MM.1S (cell line): ENCODE measurements at regions not wholly inside any gene's neighbourhood (a gene's known extent, or its start where the extent isn't known, plus 50 kb on each side); places are given as distances from the start of the nearest gene placed in this dataset.

Experiments
- DNase-seq: peaks from one replicate; pipeline ENCODE4 v3.0.0-alpha.2; 2015
- H2AFZ ChIP-seq: fragments of 300-600 bp; sonication (generic); 2 replicates; pipeline ENCODE4 v1.6.0; 2016; ENCODE audit warnings: antibody characterized with exemption, low read length
- H3F3A ChIP-seq: fragments of 300-600 bp; sonication (generic); 2 replicates; pipeline ENCODE4 v1.6.1; 2016; ENCODE audit warnings: mild to moderate bottlenecking, antibody characterized with exemption, low read length, moderate library complexity, mixed read lengths; ENCODE audit not compliant: insufficient read depth
- H3K27ac ChIP-seq: fragments of 300-600 bp; sonication (generic); 2 replicates; pipeline ENCODE4 v1.5.1; 2016; ENCODE audit warnings: mild to moderate bottlenecking, low read length
- H3K27me3 ChIP-seq: fragments of 300-600 bp; sonication (generic); replicated peaks from 2 replicates; pipeline ENCODE4 v1.6.0; 2016; ENCODE audit warnings: low read length; ENCODE audit not compliant: insufficient read depth
- H3K36me3 ChIP-seq: fragments of 300-600 bp; sonication (generic); replicated peaks from 2 replicates; pipeline ENCODE4 v1.6.1; 2016; ENCODE audit warnings: mild to moderate bottlenecking, low read length, mixed read lengths; ENCODE audit not compliant: insufficient read depth
- H3K4me1 ChIP-seq: fragments of 300-600 bp; sonication (generic); 2 replicates; pipeline ENCODE4 v1.6.1; 2016; ENCODE audit warnings: low read length, mixed read lengths
- H3K4me2 ChIP-seq: fragments of 300-600 bp; sonication (generic); 2 replicates; pipeline ENCODE4 v1.6.0; 2016; ENCODE audit warnings: low read depth, low read length
- H3K4me3 ChIP-seq: fragments of 300-600 bp; sonication (generic); 2 replicates; pipeline ENCODE4 v1.5.1; 2016; ENCODE audit warnings: low read length, mixed read lengths
- H3K79me2 ChIP-seq: fragments of 300-600 bp; sonication (generic); 2 replicates; pipeline ENCODE4 v1.6.1; 2016; ENCODE audit warnings: mixed run types, low read length, mixed read lengths
- H3K9ac ChIP-seq: fragments of 300-600 bp; sonication (generic); 2 replicates; pipeline ENCODE4 v1.6.1; 2016; ENCODE audit warnings: low read length, mixed read lengths
- H3K9me2 ChIP-seq: fragments of 300-600 bp; sonication (generic); replicated peaks from 2 replicates; pipeline ENCODE4 v1.6.1; 2016; ENCODE audit warnings: mild to moderate bottlenecking, low read length, mixed read lengths; ENCODE audit not compliant: insufficient read depth
- H3K9me3 ChIP-seq: fragments of 300-600 bp; sonication (generic); replicated peaks from 2 replicates; pipeline ENCODE4 v1.6.1; 2016; ENCODE audit warnings: mild to moderate bottlenecking, low read length, mixed read lengths; ENCODE audit not compliant: insufficient read depth
- H4K20me1 ChIP-seq: fragments of 300-600 bp; sonication (generic); 2 replicates; pipeline ENCODE4 v1.6.1; 2016; ENCODE audit warnings: mild to moderate bottlenecking, low read length, moderate library complexity, mixed read lengths; ENCODE audit not compliant: insufficient read depth
- EZH2 ChIP-seq: fragments of 300-600 bp; sonication (generic); optimal IDR thresholded peaks from 2 replicates; pipeline ENCODE3; 2017; ENCODE audit warnings: low read depth, mild to moderate bottlenecking, antibody characterized with exemption, low read length, mixed read lengths
- EZH2phosphoT487 ChIP-seq: fragments of 300-600 bp; sonication (generic); IDR thresholded peaks from 2 replicates; pipeline ENCODE4 v1.6.1; 2018; ENCODE audit warnings: antibody characterized with exemption, low read length
- TF ChIP-seq, protein P1 (sequence below): fragments of 300-600 bp; sonication (generic); IDR thresholded peaks from 2 replicates; pipeline ENCODE4 v1.5.1; 2016; ENCODE audit warnings: antibody characterized with exemption, low read length, mixed read lengths

DNA sequence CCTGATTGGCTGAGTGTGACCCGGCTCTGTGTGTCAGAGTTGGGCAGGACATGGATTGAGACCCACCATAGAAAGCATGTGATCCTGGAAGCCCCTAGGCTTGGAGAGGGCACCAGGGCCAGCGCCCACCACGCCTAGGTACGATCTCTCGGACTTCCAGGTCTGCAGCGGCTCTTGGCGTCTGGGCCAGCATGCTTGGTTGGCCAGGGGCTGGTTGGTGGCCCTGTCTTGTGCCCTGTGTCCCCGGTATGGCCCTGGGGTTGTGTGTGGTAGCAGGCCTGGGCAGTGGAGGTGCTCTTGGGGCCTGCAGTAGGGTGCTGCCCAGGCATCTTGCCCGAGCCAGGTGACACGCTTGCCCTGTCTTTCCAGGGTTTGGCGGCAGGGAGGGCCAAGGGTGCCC is 210.6 kb downstream of the UBE3A start:
- H3K9me3 ChIP-seq: no peaks in the 10 kb centered on the region
- no peak overlapping the region for H2AFZ ChIP-seq
- TF ChIP-seq, protein P1, sequence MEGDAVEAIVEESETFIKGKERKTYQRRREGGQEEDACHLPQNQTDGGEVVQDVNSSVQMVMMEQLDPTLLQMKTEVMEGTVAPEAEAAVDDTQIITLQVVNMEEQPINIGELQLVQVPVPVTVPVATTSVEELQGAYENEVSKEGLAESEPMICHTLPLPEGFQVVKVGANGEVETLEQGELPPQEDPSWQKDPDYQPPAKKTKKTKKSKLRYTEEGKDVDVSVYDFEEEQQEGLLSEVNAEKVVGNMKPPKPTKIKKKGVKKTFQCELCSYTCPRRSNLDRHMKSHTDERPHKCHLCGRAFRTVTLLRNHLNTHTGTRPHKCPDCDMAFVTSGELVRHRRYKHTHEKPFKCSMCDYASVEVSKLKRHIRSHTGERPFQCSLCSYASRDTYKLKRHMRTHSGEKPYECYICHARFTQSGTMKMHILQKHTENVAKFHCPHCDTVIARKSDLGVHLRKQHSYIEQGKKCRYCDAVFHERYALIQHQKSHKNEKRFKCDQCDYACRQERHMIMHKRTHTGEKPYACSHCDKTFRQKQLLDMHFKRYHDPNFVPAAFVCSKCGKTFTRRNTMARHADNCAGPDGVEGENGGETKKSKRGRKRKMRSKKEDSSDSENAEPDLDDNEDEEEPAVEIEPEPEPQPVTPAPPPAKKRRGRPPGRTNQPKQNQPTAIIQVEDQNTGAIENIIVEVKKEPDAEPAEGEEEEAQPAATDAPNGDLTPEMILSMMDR: no peak
- TF ChIP-seq EZH2phosphoT487 (no peak), EZH2 (no peak)
- no peaks in the 10 kb centered on the region for H3K27me3 ChIP-seq
- no peaks in the 10 kb centered on the region for H4K20me1 ChIP-seq
- H3F3A ChIP-seq: no peaks in the 10 kb centered on the region
- no peaks in the 10 kb centered on the region for H3K4me1 ChIP-seq
- DNase-seq: no peak
- no peaks in the 10 kb centered on the region for H3K79me2 ChIP-seq
- H3K9ac ChIP-seq: no peak overlapping the region
- no peaks in the 10 kb centered on the region for H3K36me3 ChIP-seq
- H3K9me2 ChIP-seq: no peaks in the 10 kb centered on the region
- H3K4me3 ChIP-seq: no peak overlapping the region
- no peak overlapping the region for H3K4me2 ChIP-seq
- H3K27ac ChIP-seq: no peak overlapping the region

DNA sequence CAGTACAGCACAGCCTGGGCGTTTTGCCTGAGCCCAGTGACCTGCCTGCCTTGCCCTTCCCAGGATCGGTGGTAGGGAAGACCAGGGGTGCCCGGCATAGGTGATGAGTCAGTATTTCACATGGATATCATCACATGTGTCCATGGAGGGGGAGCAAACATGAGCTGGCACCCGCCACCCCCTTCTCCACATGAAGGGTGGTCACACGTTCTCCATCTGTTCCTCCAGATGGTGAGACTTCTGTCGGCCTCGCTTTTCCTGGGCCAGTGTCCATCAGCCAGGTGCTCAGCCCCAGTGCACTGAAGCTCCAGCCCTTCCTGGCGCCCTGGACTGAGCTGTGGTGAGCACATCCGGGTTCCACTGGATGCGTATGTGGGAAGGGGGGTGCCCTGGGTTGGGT is 208.4 kb downstream of the UBE3A start:
- Histone ChIP-seq H3K4me2 (no peak overlapping the region), H3K9ac (no peak overlapping the region), H3F3A (no peaks in the 10 kb centered on the region), H3K79me2 (no peaks in the 10 kb centered on the region), H2AFZ (no peak overlapping the region), H3K27ac (no peak overlapping the region), H3K9me3 (no peaks in the 10 kb centered on the region), H3K27me3 (no peaks in the 10 kb centered on the region), H3K4me3 (no peak overlapping the region), H3K36me3 (no peaks in the 10 kb centered on the region), H4K20me1 (no peaks in the 10 kb centered on the region), H3K9me2 (no peaks in the 10 kb centered on the region), H3K4me1 (no peaks in the 10 kb centered on the region)
- no peak for DNase-seq
- TF ChIP-seq EZH2phosphoT487: no peak
- TF ChIP-seq, protein P1: no peak
- TF ChIP-seq EZH2: no peak

DNA sequence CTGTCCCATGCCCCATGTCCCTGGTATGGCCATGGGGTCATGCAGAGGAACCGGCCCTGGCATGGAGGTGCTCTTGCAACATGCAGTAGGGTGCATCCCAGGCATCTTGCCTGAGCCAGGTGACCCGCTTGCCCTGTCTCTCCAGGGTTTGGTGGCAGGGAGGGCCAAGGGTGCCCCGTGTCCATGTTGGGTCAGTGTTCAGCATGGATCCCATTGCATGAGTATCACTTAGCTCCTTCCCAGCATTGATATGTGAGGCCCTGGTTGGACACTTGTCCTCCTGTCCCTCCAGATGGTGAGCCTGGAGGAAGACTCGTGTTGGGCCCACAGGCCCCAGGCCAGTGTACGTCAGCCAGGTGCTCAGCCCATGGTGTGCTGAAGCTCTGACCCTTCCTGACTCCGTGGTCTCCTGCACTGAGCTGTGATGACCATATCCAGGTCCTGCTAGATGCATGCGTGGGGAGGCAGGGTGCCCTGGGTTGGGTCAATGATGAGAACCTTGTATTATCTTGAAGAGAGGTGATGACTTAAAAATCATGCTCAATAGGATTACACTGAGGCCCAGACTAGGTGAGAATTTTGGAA is 205.0 kb downstream of the UBE3A start:
- no peak overlapping the region for H3K27ac ChIP-seq
- no peak overlapping the region for H3K9ac ChIP-seq
- no peaks in the 10 kb centered on the region for H3K4me1 ChIP-seq
- no peaks in the 10 kb centered on the region for H3K79me2 ChIP-seq
- H3K9me2 ChIP-seq: no peaks in the 10 kb centered on the region
- H3K4me2 ChIP-seq: no peak overlapping the region
- H3K27me3 ChIP-seq: no peaks in the 10 kb centered on the region
- no peaks in the 10 kb centered on the region for H4K20me1 ChIP-seq
- TF ChIP-seq EZH2 (no peak), EZH2phosphoT487 (no peak)
- TF ChIP-seq, protein P1: no peak
- no peaks in the 10 kb centered on the region for H3F3A ChIP-seq
- no peaks in the 10 kb centered on the region for H3K36me3 ChIP-seq
- H3K9me3 ChIP-seq: no peaks in the 10 kb centered on the region
- DNase-seq: no peak
- H3K4me3 ChIP-seq: no peak overlapping the region
- no peak overlapping the region for H2AFZ ChIP-seq
